ENCODE measurements at regions not wholly inside any gene's neighbourhood (a gene's known extent, or its start where the extent isn't known, plus 50 kb on each side); places are given as distances from the start of the nearest gene placed in this dataset.

DNA sequence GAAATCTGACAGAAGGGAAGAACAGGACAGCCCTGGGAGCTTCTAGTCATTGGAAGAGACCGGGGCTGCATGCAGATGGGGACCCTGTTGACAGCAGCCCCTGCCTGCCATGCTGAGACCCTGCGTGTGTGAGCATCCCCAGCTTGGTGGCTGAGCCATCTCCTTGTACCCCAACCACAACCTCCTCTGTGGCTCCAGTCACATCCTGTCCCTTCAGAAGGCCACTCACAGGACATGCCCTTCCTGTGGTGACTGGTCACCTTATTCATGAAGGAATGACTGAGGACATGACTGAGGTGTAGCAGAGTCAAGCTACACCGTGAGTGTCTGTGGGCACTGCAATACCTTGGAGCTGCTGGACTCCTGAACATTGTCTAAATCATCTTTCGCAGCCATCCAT lies 141.8 kb upstream of the ERRFI1 start:
- H3K14ac ChIP-seq (ENCODE audit: insufficient read length): no peak overlapping the region
- no peaks in the 10 kb centered on the region for H3K9me3 ChIP-seq (ENCODE audit: insufficient read depth in 2 of 2, low read depth in 1 of 2, low read length in 1 of 2)
- POLR2A ChIA-PET (ENCODE audit: partially characterized antibody): interaction anchor here (0.6 to 1.2 kb wide), 3 partner anchors 33 to 142 kb away, joined by 3 read pairs; partner anchors contain the start of gene ERRFI1
- peak overlapping the region; percentile 89 for H3K18ac ChIP-seq (ENCODE audit: extremely low read depth, low read length)
- peak overlapping the region; percentile 61; the same call in 1 of the 2 replicates for H3K27ac ChIP-seq (ENCODE audit: low read depth, low read length)
- H4K20me1 ChIP-seq (replicated peaks in 1 of 2; ENCODE audit: control insufficient read depth in 1 of 2, insufficient read depth in 2 of 2, low read length in 2 of 2): no peaks in the 10 kb centered on the region
- H2BK5ac ChIP-seq (ENCODE audit: low read depth, low read length): peak overlapping the region; percentile 100
- peak overlapping the region; percentile 100 for H2BK12ac ChIP-seq (ENCODE audit: low read depth, low read length)
- peak overlapping the region; percentile 37 for H4K5ac ChIP-seq (ENCODE audit: insufficient read length, low read depth, low read length)
- no peaks in the 10 kb centered on the region for H3K79me1 ChIP-seq (ENCODE audit: low read depth, low read length)
- no peaks in the 10 kb centered on the region for H3K23me2 ChIP-seq (ENCODE audit: low read depth, low read length)
- 89% methylated on average over 4 of the region's 4 CpGs; no CpG with 5 or more reads in 1 of the 2 experiments for WGBS, 2 experiments (ENCODE audit: extremely low coverage in 1 of 2, insufficient coverage in 1 of 2, insufficient read length in 1 of 2, insufficient replicate concordance in 2 of 2, low coverage in 1 of 2, low lambda C conversion rate in 2 of 2, missing lambda C conversion rate in 1 of 2)
- H3K4me2 ChIP-seq (ENCODE audit: insufficient read depth in 1 of 2, low read depth in 2 of 2, low read length in 2 of 2): no peak overlapping the region; a peak in 1 of 4 replicates
- H2BK20ac ChIP-seq (ENCODE audit: low read length): peak overlapping the region; percentile 86; the same call in 1 of the 2 replicates
- no peaks in the 10 kb centered on the region for H3K36me3 ChIP-seq (ENCODE audit: control insufficient read depth in 2 of 4, insufficient read depth in 4 of 4, low read length in 3 of 4)
- H3K79me2 ChIP-seq (ENCODE audit: control insufficient read depth in 1 of 2, insufficient read depth in 2 of 2, low read length in 2 of 2): no peaks in the 10 kb centered on the region
- H2BK15ac ChIP-seq (ENCODE audit: low read length): peak overlapping the region; percentile 5; the same call in 1 of the 2 replicates
- H2AFZ ChIP-seq (ENCODE audit: low read length): peak overlapping the region; percentile 58; the same call in 1 of the 2 replicates
- peaks cover 12 to 18% (median 15%) of the 10 kb centered on the region in 4 experiments for H3K4me1 ChIP-seq (replicated peaks in 1 of 4; ENCODE audit: control insufficient read depth in 3 of 4, insufficient read depth in 4 of 4, low read length in 3 of 4)
- peak overlapping the region; percentile 98 for H4K91ac ChIP-seq (replicated peaks; ENCODE audit: insufficient read length, low read length)
- H3K9ac ChIP-seq (replicated peaks in 1 of 4; ENCODE audit: extremely low read depth in 1 of 4, low read depth in 3 of 4, low read length in 3 of 4): no peak overlapping the region
- no peak overlapping the region for H3K23ac ChIP-seq (ENCODE audit: insufficient read length)
- no peak for TF ChIP-seq FOSL1 (IDR thresholded peaks at IDR 0.05; ENCODE audit: insufficient read depth, low read depth, low read length)
- TF ChIP-seq SIRT6 (IDR thresholded peaks at IDR 0.05; ENCODE audit: low read length): no peak
- no peak for TF ChIP-seq E2F6 (IDR thresholded peaks at IDR 0.05)
- TF ChIP-seq CHD1 (IDR thresholded peaks at IDR 0.05; ENCODE audit: low read depth, low read length): no peak
- TF ChIP-seq CTBP2 (IDR thresholded peaks at IDR 0.05; ENCODE audit: borderline replicate concordance, insufficient read depth, insufficient read length, low read length): no peak
- TF ChIP-seq SIN3A (conservative IDR thresholded peaks at IDR 0.05 in 1 of 2, IDR thresholded peaks at IDR 0.05 in 1 of 2; ENCODE audit: low read depth in 1 of 2, low read length in 2 of 2): no peak
- no peak for TF ChIP-seq GABPA (IDR thresholded peaks at IDR 0.05; ENCODE audit: borderline replicate concordance, insufficient read depth, low read length)
- TF ChIP-seq GTF2F1 (IDR thresholded peaks at IDR 0.05; ENCODE audit: borderline replicate concordance, low read depth, low read length): no peak
- no peak for TF ChIP-seq HDAC2 (IDR thresholded peaks at IDR 0.05; ENCODE audit: borderline replicate concordance in 1 of 2, low read depth in 2 of 2, low read length in 2 of 2)
- no peak for TF ChIP-seq JUN (IDR thresholded peaks at IDR 0.05; ENCODE audit: low read depth, low read length)
- TF ChIP-seq SAP30 (IDR thresholded peaks at IDR 0.05; ENCODE audit: insufficient read depth, insufficient replicate concordance, low read length): no peak
- no peak for TF ChIP-seq NANOG (IDR thresholded peaks at IDR 0.05; ENCODE audit: insufficient read depth, low read depth, low read length, poor library complexity, severe bottlenecking)
- CTCF ChIA-PET (ENCODE audit: partially characterized antibody): interaction anchor here (0.6 to 4.0 kb wide), 9 partner anchors 13 to 407 kb away, joined by 3 to 46 read pairs (median 3); no protein-coding TSS in a partner anchor
- H3K27me3 ChIP-seq (replicated peaks in 1 of 4; ENCODE audit: control insufficient read depth in 3 of 4, extremely low read depth in 1 of 4, insufficient read depth in 3 of 4, low read length in 3 of 4): no peaks in the 10 kb centered on the region
- DNase-seq (ENCODE audit: low read depth in 1 of 2, low spot score in 2 of 2) (no peak), FAIRE-seq (no peak)
- H3K4ac ChIP-seq (replicated peaks; ENCODE audit: insufficient read length, low read depth, low read length): peak overlapping the region; percentile 64
- H2AK5ac ChIP-seq (ENCODE audit: low read depth, low read length): peak overlapping the region; percentile 99
- peak overlapping the region; percentile 71 for H3K56ac ChIP-seq (replicated peaks; ENCODE audit: insufficient read length, low read depth, low read length)
- peak overlapping the region; percentile 93 for H2BK120ac ChIP-seq (replicated peaks; ENCODE audit: low read depth, low read length)
- no peak overlapping the region; the same call in 1 of the 2 replicates for H4K8ac ChIP-seq (ENCODE audit: extremely low read depth, insufficient read depth, low read length)
- H3K4me3 ChIP-seq (ENCODE audit: extremely low read depth in 1 of 4, insufficient read depth in 2 of 4, low read depth in 3 of 4, low read length in 4 of 4): no peak overlapping the region

Data from H1 (cell line).